PC-9 (cell line): ENCODE measurements at regions not wholly inside any gene's neighbourhood (a gene's known extent, or its start where the extent isn't known, plus 50 kb on each side); places are given as distances from the start of the nearest gene placed in this dataset.

Source experiments
- BruUV-seq: library from RNA; stranded (reverse); fragments of 400-500 nt; replicated peaks from 2 replicates; lab custom pipeline; 2021; lab: Mats Ljungman, UMichigan
- CTCF ChIA-PET: fragments of 300-600 bp; sonication (Branson Sonifier 250); formaldehyde crosslinking; loops from one replicate; lab custom pipeline; 2022; ENCODE audit warnings: antibody characterized with exemption; lab: Charles Lee
- POLR2A ChIA-PET: fragments of 300-600 bp; sonication (Branson Sonifier 250); formaldehyde crosslinking; loops from one replicate; lab custom pipeline; 2022; ENCODE audit warnings: antibody characterized with exemption; ENCODE audit not compliant: unreplicated experiment; lab: Charles Lee
- DNase-seq, 2 experiments: peaks; one replicate each; pipeline versions ENCODE4 v3.0.0 to v3.0.0-alpha.2; 2015 to 2022; ENCODE audit warnings: mixed read lengths in 1 of 2
- H2AFZ ChIP-seq: fragments of 200-600 bp; sonication (generic); 2 replicates; pipeline ENCODE4 v1.8.1; 2017; ENCODE audit warnings: antibody characterized with exemption
- H3F3A ChIP-seq: fragments of 200-600 bp; sonication (generic); 2 replicates; pipeline ENCODE4 v1.8.1; 2017; ENCODE audit warnings: antibody characterized with exemption, mild to moderate bottlenecking, low read depth; ENCODE audit not compliant: insufficient read depth
- H3K27ac ChIP-seq: fragments of 200-600 bp; sonication (generic); 2 replicates; pipeline ENCODE4 v1.6.1; 2016; ENCODE audit warnings: mixed run types
- H3K27me3 ChIP-seq: fragments of 200-600 bp; sonication (generic); 2 replicates; pipeline ENCODE4 v1.6.1; 2016; ENCODE audit warnings: low read depth, mixed run types; ENCODE audit not compliant: insufficient read depth
- H3K36me3 ChIP-seq: fragments of 200-600 bp; sonication (generic); 2 replicates; pipeline ENCODE4 v1.6.1; 2016; ENCODE audit warnings: low read depth, mixed run types
- H3K4me1 ChIP-seq: fragments of 200-600 bp; sonication (generic); replicated peaks from 2 replicates; pipeline ENCODE4 v1.6.1; 2016; ENCODE audit warnings: mixed run types; ENCODE audit not compliant: insufficient read depth
- H3K4me2 ChIP-seq: fragments of 200-600 bp; sonication (generic); 2 replicates; pipeline ENCODE4 v1.6.1; 2017; ENCODE audit warnings: mixed run types
- H3K4me3 ChIP-seq: fragments of 200-600 bp; sonication (generic); 2 replicates; pipeline ENCODE4 v1.6.1; 2016; ENCODE audit warnings: mixed run types
- H3K79me2 ChIP-seq: fragments of 200-600 bp; sonication (generic); 2 replicates; pipeline ENCODE4 v1.6.1; 2017; ENCODE audit warnings: low read depth, mixed run types
- H3K9me2 ChIP-seq: fragments of 200-600 bp; sonication (generic); 2 replicates; pipeline ENCODE4 v1.8.1; 2017; ENCODE audit warnings: mild to moderate bottlenecking; ENCODE audit not compliant: insufficient read depth
- H3K9me3 ChIP-seq: fragments of 200-600 bp; sonication (generic); 2 replicates; pipeline ENCODE4 v1.8.1; 2016; ENCODE audit warnings: low read depth; ENCODE audit not compliant: insufficient read depth
- H4K20me1 ChIP-seq: fragments of 200-600 bp; sonication (generic); 2 replicates; pipeline ENCODE4 v1.8.1; 2017; ENCODE audit not compliant: insufficient read depth
- EZH2 ChIP-seq: fragments of 200-600 bp; sonication (generic); IDR thresholded peaks from 2 replicates; pipeline ENCODE4 v1.8.0; 2017; ENCODE audit warnings: antibody characterized with exemption, low read depth
- intact Hi-C: fragments of 100-400 bp; cut with micrococcal nuclease; formaldehyde crosslinking; loops from one replicate; pipeline ENCODE4 v1.10.0; 2022; ENCODE audit not compliant: unreplicated experiment
- TF ChIP-seq, protein P1 (sequence below): fragments of 200-600 bp; sonication (generic); conservative IDR thresholded peaks from 2 replicates; pipeline ENCODE4 v1.6.1; 2017; ENCODE audit warnings: mixed run types, antibody characterized with exemption, mild to moderate bottlenecking, moderate library complexity

DNA sequence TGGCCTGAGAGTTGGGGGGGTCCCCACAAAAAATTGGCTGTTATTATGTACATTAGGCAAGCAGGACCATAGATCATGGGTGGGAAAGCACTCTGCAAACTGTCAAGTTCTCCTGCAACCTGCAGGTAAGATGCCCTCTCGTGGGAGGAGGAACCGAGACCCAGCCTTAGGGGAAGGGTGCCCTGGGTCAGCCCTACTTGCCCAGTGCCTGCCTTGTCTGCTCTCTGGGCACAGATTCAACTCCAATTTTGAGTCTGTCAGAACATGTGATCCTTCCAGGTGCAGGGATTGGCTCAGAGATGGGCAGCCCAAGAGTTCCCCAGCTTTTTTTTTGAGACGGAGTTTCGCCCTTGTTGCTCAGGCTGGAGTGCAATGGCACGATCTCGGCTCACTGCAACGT is 99.2 kb downstream of the PLXNA1 start:
- ChIA-PET POLR2A (no interaction called here), CTCF (no interaction called here)
- Histone ChIP-seq H3K27me3 (0 out of 2 replicates have a peak, but pooled peaks cover 6% of the 10 kb centered on the region), H3K9me2 (no peaks in the 10 kb centered on the region), H3K4me1 (no peaks in the 10 kb centered on the region), H3K4me3 (no peak overlapping the region), H2AFZ (no peak overlapping the region), H3F3A (0 out of 2 replicates have a peak, but pooled peaks cover 2% of the 10 kb centered on the region), H3K4me2 (no peak overlapping the region), H3K79me2 (no peaks in the 10 kb centered on the region), H3K9me3 (no peaks in the 10 kb centered on the region), H3K27ac (no peak overlapping the region), H4K20me1 (no peaks in the 10 kb centered on the region), H3K36me3 (no peaks in the 10 kb centered on the region)
- intact Hi-C loops: no loop called here
- BruUV-seq: no TSS peak
- no peak for DNase-seq
- TF ChIP-seq EZH2: no peak
- TF ChIP-seq, protein P1, sequence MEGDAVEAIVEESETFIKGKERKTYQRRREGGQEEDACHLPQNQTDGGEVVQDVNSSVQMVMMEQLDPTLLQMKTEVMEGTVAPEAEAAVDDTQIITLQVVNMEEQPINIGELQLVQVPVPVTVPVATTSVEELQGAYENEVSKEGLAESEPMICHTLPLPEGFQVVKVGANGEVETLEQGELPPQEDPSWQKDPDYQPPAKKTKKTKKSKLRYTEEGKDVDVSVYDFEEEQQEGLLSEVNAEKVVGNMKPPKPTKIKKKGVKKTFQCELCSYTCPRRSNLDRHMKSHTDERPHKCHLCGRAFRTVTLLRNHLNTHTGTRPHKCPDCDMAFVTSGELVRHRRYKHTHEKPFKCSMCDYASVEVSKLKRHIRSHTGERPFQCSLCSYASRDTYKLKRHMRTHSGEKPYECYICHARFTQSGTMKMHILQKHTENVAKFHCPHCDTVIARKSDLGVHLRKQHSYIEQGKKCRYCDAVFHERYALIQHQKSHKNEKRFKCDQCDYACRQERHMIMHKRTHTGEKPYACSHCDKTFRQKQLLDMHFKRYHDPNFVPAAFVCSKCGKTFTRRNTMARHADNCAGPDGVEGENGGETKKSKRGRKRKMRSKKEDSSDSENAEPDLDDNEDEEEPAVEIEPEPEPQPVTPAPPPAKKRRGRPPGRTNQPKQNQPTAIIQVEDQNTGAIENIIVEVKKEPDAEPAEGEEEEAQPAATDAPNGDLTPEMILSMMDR: no peak

DNA sequence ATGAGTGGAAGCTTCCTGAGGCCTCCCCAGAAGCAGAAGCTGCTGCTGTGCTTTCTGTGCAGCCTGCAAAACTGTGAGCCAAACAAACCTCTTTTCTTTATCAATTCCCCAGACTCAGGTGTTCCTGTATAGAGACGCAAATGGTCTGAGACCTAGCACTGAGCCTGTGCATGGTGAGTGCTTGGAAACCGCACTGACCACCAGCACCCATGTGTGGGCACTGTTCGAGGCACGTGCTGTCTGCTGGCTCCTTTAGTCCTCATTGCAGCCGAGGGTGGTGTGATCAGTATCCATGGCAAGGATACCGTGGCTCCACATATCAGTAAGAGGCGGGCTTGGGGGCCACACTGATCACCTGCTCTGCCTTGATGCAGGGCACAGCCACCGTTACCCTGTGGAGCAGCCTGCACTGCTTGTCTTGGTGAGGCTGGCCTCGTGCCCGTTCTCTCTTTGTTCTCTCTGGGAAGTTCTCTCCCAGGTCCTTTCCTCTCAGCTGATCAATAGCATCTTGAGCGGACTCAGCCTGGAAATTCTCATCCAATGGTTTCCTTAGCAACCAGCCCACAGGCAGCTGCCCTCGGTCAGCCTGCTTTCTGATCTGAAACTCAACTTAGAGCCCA is 101.0 kb downstream of the PLXNA1 start:
- no peaks in the 10 kb centered on the region for H3K9me3 ChIP-seq
- H2AFZ ChIP-seq: no peak overlapping the region
- no peak overlapping the region for H3K4me3 ChIP-seq
- intact Hi-C loops: no loop called here
- H3K4me2 ChIP-seq: no peak overlapping the region
- ChIA-PET CTCF (no interaction called here), POLR2A (no interaction called here)
- H3K36me3 ChIP-seq: no peaks in the 10 kb centered on the region
- BruUV-seq: no TSS peak
- DNase-seq: no peak
- H3K27ac ChIP-seq: no peak overlapping the region
- 0 out of 2 replicates have a peak, but pooled peaks cover 6% of the 10 kb centered on the region for H3K27me3 ChIP-seq
- no peaks in the 10 kb centered on the region for H3K79me2 ChIP-seq
- no peaks in the 10 kb centered on the region for H4K20me1 ChIP-seq
- no peaks in the 10 kb centered on the region; the same call in 1 of the 2 replicates for H3K4me1 ChIP-seq
- H3F3A ChIP-seq: 0 out of 2 replicates have a peak, but pooled peaks cover 2% of the 10 kb centered on the region
- no peak for TF ChIP-seq EZH2
- TF ChIP-seq, protein P1: no peak
- H3K9me2 ChIP-seq: no peaks in the 10 kb centered on the region

DNA sequence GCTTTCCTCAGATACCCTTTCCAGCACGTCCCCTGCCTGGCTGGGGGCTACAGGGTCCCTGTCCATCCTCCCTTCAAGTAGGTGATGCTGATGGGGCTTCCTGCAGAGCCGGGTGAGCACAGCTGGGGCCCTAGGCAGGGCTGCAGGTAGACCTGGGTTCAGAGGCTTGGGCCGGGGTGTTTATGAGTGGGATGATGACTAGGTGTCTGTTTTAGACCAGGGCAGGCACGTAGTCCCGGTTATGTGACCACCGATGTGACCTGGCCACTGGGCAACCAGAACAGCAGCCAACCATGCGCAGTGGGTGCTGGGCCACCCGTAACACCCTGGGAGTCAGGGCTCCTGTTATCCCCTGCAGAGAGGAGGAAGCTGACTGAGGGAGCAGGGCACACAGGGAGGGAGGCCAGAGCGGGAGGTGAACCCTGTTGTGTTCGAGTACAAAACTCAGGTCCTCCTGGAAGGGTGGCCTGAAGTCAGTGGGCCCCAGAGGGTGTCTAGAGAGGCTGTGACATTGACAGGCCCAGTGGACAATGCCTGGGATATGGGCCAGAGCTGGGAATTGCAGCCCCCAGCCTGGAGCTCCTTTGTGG is 101.6 kb downstream of the PLXNA1 start:
- H2AFZ ChIP-seq: no peak overlapping the region
- no peaks in the 10 kb centered on the region for H3K36me3 ChIP-seq
- POLR2A ChIA-PET: no interaction called here
- TF ChIP-seq EZH2: no peak
- TF ChIP-seq, protein P1: no peak
- no TSS peak for BruUV-seq
- H3K79me2 ChIP-seq: no peaks in the 10 kb centered on the region
- CTCF ChIA-PET: interaction anchor here (0.6 kb wide), 1 partner anchor 142 kb away, joined by 3 read pairs; no protein-coding TSS in a partner anchor
- no peak for DNase-seq
- no peak overlapping the region for H3K4me3 ChIP-seq
- no peak overlapping the region for H3K4me2 ChIP-seq
- peaks cover 4% of the 10 kb centered on the region; the same call in 1 of the 2 replicates for H3K4me1 ChIP-seq
- H3K27me3 ChIP-seq: 0 out of 2 replicates have a peak, but pooled peaks cover 6% of the 10 kb centered on the region
- H4K20me1 ChIP-seq: no peaks in the 10 kb centered on the region
- 0 out of 2 replicates have a peak, but pooled peaks cover 2% of the 10 kb centered on the region for H3F3A ChIP-seq
- no peaks in the 10 kb centered on the region for H3K9me2 ChIP-seq
- no peaks in the 10 kb centered on the region for H3K9me3 ChIP-seq
- intact Hi-C loops: no loop called here
- no peak overlapping the region for H3K27ac ChIP-seq
